Spleen (tissue), 7 donors: ENCODE measurements at regions not wholly inside any gene's neighbourhood (a gene's known extent, or its start where the extent isn't known, plus 50 kb on each side); places are given as distances from the start of the nearest gene placed in this dataset.
"Not testable (repeated sequence)": the region's sequence is repeated elsewhere in the genome, so short reads cannot be mapped to it uniquely, and the experiment has no call there.

Source experiments
- POLR2A ChIP-seq, 3 donors: fragments of 450-650 bp; IDR thresholded peaks; one replicate each; pipeline ENCODE4 v1.5.1; 2017; ENCODE audit warnings: antibody characterized with exemption in 3 of 3, mild to moderate bottlenecking in 1 of 3
- POLR2AphosphoS5 ChIP-seq, 3 donors: sonication (generic); formaldehyde crosslinking; IDR thresholded peaks; one replicate each; pipeline ENCODE4 v1.5.1; 2017; ENCODE audit warnings: antibody characterized with exemption in 3 of 3
- TF ChIP-seq, protein P1 (sequence below), 11 experiments: fragments of 200-600 bp in 7 of 11; fragments of 450-650 bp in 4 of 11; sonication (generic) in 4 of 11; IDR thresholded peaks in 8 of 11; conservative IDR thresholded peaks in 3 of 11; 1 replicate in 7 of 11; 2 replicates in 4 of 11; pipeline versions ENCODE4 v1.4.0 to v1.8.0; 2016 to 2021; ENCODE audit warnings: antibody characterized with exemption in 11 of 11, inconsistent platforms in 4 of 11, mild to moderate bottlenecking in 1 of 11
- donor health status: DM: no; HTN: no; CAD: no; lungs with moderate emphysema.
- donor health status: DM: no; HTN: no; CAD: no.
- donor health status: DM: no; HTN: no; CAD: no.

DNA sequence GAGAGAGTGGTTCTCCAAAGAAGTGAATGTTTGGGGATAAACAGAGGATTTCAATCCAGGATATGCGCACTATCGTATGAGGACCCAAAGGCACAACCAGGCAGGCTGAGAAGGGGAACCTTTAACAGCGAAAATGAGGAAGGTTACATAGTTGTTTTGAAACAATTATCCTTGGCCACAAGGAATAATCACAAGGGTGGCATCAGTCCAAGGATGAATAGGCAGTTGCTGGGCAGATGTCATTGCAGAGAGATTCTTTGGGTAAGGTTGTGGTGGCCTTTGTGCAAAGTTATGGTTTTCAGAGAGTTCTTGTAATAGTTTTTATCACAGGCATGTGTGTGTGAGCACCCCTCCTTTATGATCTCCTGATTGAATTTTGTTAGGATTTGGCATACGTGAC is 58.9 kb upstream of the NBPF20 start:
- TF ChIP-seq, protein P1, sequence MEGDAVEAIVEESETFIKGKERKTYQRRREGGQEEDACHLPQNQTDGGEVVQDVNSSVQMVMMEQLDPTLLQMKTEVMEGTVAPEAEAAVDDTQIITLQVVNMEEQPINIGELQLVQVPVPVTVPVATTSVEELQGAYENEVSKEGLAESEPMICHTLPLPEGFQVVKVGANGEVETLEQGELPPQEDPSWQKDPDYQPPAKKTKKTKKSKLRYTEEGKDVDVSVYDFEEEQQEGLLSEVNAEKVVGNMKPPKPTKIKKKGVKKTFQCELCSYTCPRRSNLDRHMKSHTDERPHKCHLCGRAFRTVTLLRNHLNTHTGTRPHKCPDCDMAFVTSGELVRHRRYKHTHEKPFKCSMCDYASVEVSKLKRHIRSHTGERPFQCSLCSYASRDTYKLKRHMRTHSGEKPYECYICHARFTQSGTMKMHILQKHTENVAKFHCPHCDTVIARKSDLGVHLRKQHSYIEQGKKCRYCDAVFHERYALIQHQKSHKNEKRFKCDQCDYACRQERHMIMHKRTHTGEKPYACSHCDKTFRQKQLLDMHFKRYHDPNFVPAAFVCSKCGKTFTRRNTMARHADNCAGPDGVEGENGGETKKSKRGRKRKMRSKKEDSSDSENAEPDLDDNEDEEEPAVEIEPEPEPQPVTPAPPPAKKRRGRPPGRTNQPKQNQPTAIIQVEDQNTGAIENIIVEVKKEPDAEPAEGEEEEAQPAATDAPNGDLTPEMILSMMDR (IDR thresholded peaks at IDR 0.05 in 8 of 11, conservative IDR thresholded peaks at IDR 0.05 in 3 of 11), result not testable (repeated sequence)
- not testable (repeated sequence) for TF ChIP-seq POLR2A, POLR2AphosphoS5 (IDR thresholded peaks at IDR 0.05)
